Mesodermal cell (in vitro differentiated cells): ENCODE measurements at regions not wholly inside any gene's neighbourhood (a gene's known extent, or its start where the extent isn't known, plus 50 kb on each side); places are given as distances from the start of the nearest gene placed in this dataset.

ENCODE experiments used
- H3K27ac ChIP-seq: 2 replicates; pipeline ENCODE4 v1.7.0; 2013; ENCODE audit warnings: mild to moderate bottlenecking, low read depth, low read length, moderate library complexity; ENCODE audit not compliant: severe bottlenecking
- H3K36me3 ChIP-seq: 2 replicates; pipeline ENCODE4 v1.7.1; 2013; ENCODE audit warnings: mild to moderate bottlenecking, low read length, moderate library complexity; ENCODE audit not compliant: control insufficient read depth, insufficient read depth
- H3K4me1 ChIP-seq: one replicate; pipeline ENCODE4 v1.7.1; 2013; ENCODE audit warnings: mild to moderate bottlenecking, low read length; ENCODE audit not compliant: insufficient read depth, control insufficient read depth, poor library complexity, severe bottlenecking
- H3K4me3 ChIP-seq: 2 replicates; pipeline ENCODE4 v1.7.0; 2013; ENCODE audit warnings: low read length, control low read depth, mild to moderate bottlenecking; ENCODE audit not compliant: insufficient read depth, poor library complexity, severe bottlenecking; ENCODE audit errors: extremely low read depth
- H3K9me3 ChIP-seq: 2 replicates; pipeline ENCODE4 v1.7.1; 2013; ENCODE audit warnings: mild to moderate bottlenecking, low read length, moderate library complexity; ENCODE audit not compliant: control insufficient read depth
- WGBS, 2 experiments: methylation state at CpG; one replicate each; pipeline ENCODE4 v1.1.5; 2013; ENCODE audit warnings: missing lambda C conversion rate in 2 of 2; ENCODE audit not compliant: insufficient coverage in 2 of 2; 5-methylcytosine and 5-hydroxymethylcytosine counted together

DNA sequence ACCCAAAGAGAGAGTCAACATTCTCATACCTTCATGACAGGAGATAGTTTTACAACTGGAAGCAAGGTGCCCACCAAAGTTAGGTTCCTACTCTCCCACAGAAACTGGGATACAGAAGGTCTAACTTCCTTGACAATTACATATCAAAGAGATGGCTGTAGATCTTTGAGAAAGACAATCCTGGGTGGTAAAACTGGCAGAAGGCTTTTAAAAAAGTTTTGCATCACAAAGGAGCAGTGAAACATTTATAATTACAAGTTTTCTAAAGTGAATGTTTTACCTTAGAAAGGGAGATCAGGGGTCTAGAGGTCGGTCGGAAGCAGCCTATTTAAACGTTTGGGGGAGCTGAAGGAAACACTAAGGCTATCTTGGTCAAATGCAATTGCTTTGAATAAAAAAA lies 166.6 kb upstream of the STEAP1 start:
- Histone ChIP-seq H3K4me3 (no peak overlapping the region), H3K27ac (no peak overlapping the region), H3K9me3 (no peaks in the 10 kb centered on the region), H3K4me1 (no peaks in the 10 kb centered on the region), H3K36me3 (no peaks in the 10 kb centered on the region)
- 33 to 60% methylated on average over 2 to 3 of the region's 3 CpGs for WGBS, 2 experiments

DNA sequence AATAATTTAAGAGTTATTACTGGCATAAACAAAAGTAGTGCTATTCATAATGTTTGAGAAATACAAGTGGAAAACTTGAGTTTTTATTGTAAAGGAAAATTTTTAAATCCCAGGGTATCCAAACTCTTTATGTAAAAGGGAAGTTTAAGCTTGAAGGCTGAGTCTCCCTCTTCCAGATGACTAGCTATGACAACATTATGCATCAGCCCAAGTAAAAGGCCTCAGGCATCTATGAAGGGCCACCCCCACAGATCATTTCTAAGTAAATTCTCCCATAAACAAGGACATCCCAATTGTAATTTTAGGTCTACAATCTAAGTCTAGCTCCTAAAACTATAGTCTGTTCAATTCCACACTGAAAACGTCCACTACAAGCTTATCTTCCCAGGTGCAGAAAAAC lies 166.2 kb upstream of the STEAP1 start:
- no peak overlapping the region for H3K4me3 ChIP-seq
- H3K27ac ChIP-seq: no peak overlapping the region
- H3K4me1 ChIP-seq: no peaks in the 10 kb centered on the region
- WGBS, 2 experiments: 62 to 63% methylated on average over 1 of the region's 1 CpG
- H3K9me3 ChIP-seq: no peaks in the 10 kb centered on the region
- no peaks in the 10 kb centered on the region for H3K36me3 ChIP-seq

- no peaks in the 10 kb centered on the region for H3K4me1 ChIP-seq
- WGBS, 2 experiments: 11% methylated on average over 1 of the region's 2 CpGs; no CpG with 5 or more reads in 1 of the 2 experiments
- no peaks in the 10 kb centered on the region for H3K9me3 ChIP-seq
- H3K4me3 ChIP-seq: no peak overlapping the region
- H3K36me3 ChIP-seq: no peaks in the 10 kb centered on the region
- H3K27ac ChIP-seq: no peak overlapping the region
These were observed 164.8 kb upstream of the STEAP1 start for GRCh38 chr7:89989454-89989853.

DNA sequence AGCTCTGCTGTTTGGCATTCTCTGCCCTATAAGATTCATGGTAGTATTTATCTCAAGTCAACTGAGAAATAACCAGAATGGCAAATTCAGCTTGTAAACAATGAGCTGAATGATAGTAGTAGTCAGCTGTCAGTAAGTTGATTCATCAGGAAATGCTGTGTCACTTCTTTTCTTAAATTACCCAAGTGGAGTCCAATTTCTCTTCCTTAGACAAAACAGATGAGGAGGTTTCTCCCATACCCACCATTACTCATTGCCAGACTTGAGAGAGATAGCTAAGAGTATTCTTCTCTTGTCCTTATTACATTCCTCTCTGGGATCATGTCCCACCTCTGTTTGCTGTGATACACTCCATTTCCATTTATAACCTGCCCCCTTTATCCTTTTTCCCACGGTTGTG lies 159.8 kb upstream of the STEAP1 start:
- Histone ChIP-seq H3K4me1 (no peaks in the 10 kb centered on the region), H3K27ac (no peak overlapping the region), H3K4me3 (no peak overlapping the region), H3K36me3 (no peaks in the 10 kb centered on the region), H3K9me3 (no peaks in the 10 kb centered on the region)
- 56 to 80% methylated on average over 1 of the region's 1 CpG for WGBS, 2 experiments

DNA sequence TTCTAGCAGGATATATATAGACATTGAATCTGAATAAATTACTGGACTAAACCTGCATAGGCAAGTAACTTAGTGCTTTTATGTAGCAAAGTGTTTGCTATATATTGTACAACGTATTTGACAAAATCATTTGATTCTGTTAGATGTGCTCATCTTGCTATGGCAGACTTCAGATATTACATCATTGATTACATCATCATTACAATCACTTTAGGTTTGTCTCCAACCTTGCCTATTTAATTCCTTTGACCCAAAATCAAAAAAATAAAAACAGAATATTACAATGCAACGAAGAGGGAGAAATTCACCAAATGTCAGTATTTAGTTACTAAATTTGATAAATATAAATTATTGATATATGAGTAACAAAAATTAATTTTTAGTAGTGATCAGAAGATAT lies 155.7 kb upstream of the STEAP1 start:
- 80% methylated on average over 1 of the region's 2 CpGs; no CpG with 5 or more reads in 1 of the 2 experiments for WGBS, 2 experiments

GRCh38 chr7:90005836-90006235 lies 148.4 kb upstream of the STEAP1 start:
- Histone ChIP-seq H3K4me1 (no peaks in the 10 kb centered on the region), H3K4me3 (no peak overlapping the region), H3K27ac (no peak overlapping the region), H3K36me3 (no peaks in the 10 kb centered on the region), H3K9me3 (no peaks in the 10 kb centered on the region)
- WGBS, 2 experiments: 88% methylated on average over 1 of the region's 2 CpGs; no CpG with 5 or more reads in 1 of the 2 experiments

More for the DNA sequence above, 155.7 kb upstream of the STEAP1 start:
- Histone ChIP-seq H3K27ac (no peak overlapping the region), H3K4me1 (no peaks in the 10 kb centered on the region), H3K4me3 (no peak overlapping the region), H3K36me3 (no peaks in the 10 kb centered on the region), H3K9me3 (no peaks in the 10 kb centered on the region)

DNA sequence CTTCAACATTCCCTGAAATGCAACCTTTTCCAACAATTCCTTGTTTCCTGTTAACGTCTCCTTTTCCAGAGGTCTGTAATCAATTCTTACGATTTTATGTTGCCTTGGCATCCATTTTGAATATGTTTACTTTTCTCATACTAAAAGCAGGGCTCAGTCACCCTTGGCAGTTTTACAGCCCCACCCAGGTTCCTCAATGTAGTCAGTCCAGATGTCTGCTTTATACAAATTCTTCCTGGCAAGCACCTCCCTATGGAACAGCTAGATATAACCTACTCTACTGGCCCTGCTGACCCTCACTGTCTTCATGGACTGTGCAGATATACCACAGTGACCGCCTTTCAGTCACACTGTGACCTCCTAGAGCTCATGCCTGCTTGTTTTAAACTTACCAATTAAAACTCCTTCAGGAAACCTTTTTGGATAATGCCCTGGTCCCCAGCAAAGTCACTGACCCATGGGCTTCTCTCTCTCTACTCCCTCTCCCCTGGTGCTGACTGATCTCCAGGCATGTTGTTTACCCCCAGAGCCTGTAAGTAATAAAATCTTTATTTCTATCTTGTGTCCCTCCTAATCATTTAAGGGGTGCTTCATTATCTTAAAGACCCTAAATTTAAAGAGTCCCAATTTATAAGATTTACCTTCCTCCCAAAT lies 147.1 kb upstream of the STEAP1 start:
- no peak overlapping the region for H3K27ac ChIP-seq
- WGBS, 2 experiments: 56 to 63% methylated on average over 2 to 3 of the region's 3 CpGs
- H3K4me3 ChIP-seq: no peak overlapping the region
- H3K9me3 ChIP-seq: no peaks in the 10 kb centered on the region
- no peaks in the 10 kb centered on the region for H3K4me1 ChIP-seq
- no peaks in the 10 kb centered on the region for H3K36me3 ChIP-seq

- no peak overlapping the region for H3K4me3 ChIP-seq
These were observed 146.4 kb upstream of the STEAP1 start for GRCh38 chr7:90007831-90008230.

DNA sequence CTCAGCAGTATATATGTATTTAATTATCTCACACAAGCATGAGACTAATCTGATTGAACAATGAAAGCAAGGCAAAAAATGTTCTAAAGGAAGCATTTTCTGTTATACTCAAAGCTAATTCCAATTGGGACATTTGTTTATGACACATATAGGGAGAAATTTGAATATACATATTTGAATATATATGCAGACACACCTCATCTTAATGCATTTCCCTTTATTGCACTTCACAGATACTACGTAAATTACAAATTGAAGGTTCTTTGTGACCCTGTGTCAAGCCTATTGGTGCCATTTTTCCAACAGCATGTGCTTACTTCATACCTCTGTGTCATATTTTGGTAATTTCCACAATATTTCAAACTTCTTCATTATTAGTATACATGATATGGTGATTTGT lies 132.1 kb upstream of the STEAP1 start:
- Histone ChIP-seq H3K4me1 (no peaks in the 10 kb centered on the region), H3K4me3 (no peak overlapping the region), H3K9me3 (no peaks in the 10 kb centered on the region), H3K36me3 (no peaks in the 10 kb centered on the region), H3K27ac (no peak overlapping the region)
- WGBS, 2 experiments: 71 to 83% methylated on average over 1 of the region's 1 CpG

More at GRCh38 chr7:90007831-90008230, 146.4 kb upstream of the STEAP1 start:
- Histone ChIP-seq H3K36me3 (no peaks in the 10 kb centered on the region), H3K9me3 (no peaks in the 10 kb centered on the region), H3K27ac (no peak overlapping the region), H3K4me1 (no peaks in the 10 kb centered on the region)
- WGBS, 2 experiments: 80% methylated on average over 1 of the region's 3 CpGs; no CpG with 5 or more reads in 1 of the 2 experiments

DNA sequence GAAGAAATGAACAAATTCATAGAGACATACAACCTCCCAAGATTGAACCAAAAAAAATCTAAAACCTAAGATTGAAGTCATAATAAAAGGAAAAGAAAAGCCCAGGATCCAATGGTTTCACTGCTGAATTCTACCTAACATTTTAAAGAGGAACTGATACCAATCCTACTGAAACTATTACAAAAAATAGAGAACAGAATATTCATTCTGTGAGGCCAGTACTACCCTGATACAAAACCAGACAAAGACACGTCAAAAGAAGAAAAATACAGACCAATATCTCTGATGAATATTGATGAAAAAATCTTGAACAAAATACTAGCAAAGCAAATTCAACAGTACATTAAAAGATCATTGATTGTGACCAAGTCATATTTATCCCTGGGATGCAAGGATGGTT lies 128.5 kb upstream of the STEAP1 start:
- Histone ChIP-seq H3K4me1 (no peaks in the 10 kb centered on the region), H3K4me3 (no peak overlapping the region), H3K27ac (no peak overlapping the region), H3K9me3 (no peaks in the 10 kb centered on the region), H3K36me3 (no peaks in the 10 kb centered on the region)
- no CpG with 5 or more reads among the region's 1 CpG for WGBS, 2 experiments

DNA sequence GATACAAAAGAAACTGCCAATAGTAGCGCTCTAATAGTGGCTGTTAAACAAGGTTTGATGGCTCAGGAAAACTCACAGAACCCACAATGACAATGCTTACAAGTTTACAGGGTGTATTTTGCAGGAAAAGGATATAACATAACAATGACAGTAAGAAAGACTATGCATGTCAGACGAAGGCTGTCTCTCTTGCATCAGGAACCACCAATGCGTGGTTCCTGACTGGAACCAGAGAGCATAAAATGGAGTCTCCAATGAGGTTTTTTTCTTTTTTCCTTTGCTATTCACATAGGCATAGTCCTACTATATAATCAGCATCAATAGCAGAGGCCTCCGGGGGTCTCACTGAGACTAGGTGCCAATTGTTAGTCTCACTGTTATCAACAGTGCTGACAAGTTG lies 120.4 kb upstream of the STEAP1 start:
- Histone ChIP-seq H3K27ac (no peak overlapping the region), H3K36me3 (no peaks in the 10 kb centered on the region), H3K4me1 (no peaks in the 10 kb centered on the region), H3K9me3 (no peaks in the 10 kb centered on the region), H3K4me3 (no peak overlapping the region)
- 73 to 83% methylated on average over 1 to 3 of the region's 4 CpGs for WGBS, 2 experiments
